ENCODE measurements at regions not wholly inside any gene's neighbourhood (a gene's known extent, or its start where the extent isn't known, plus 50 kb on each side); places are given as distances from the start of the nearest gene placed in this dataset.

GRCh38 chr3:174346141-174346540 is 513.0 kb upstream of the NAALADL2 start:
- H3K4me1 ChIP-seq = no peaks in the 10 kb centered on the region
- no peak overlapping the region for H3K4me3 ChIP-seq
- intact Hi-C loops (cut with DNase I; ENCODE audit: low total_unique reads) = no loop called here
- H3K9me3 ChIP-seq = no peaks in the 10 kb centered on the region
- H3K27me3 ChIP-seq = no peaks in the 10 kb centered on the region
- no peak for TF ChIP-seq CTCF (IDR thresholded peaks at IDR 0.05)
- DNase-seq = no peak
- H3K27ac ChIP-seq = no peak overlapping the region
- H3K36me3 ChIP-seq = no peaks in the 10 kb centered on the region

GRCh38 chr3:174346571-174346970 is 512.6 kb upstream of the NAALADL2 start:
- Histone ChIP-seq H3K27ac (no peak overlapping the region), H3K4me3 (no peak overlapping the region), H3K9me3 (no peaks in the 10 kb centered on the region), H3K36me3 (no peaks in the 10 kb centered on the region), H3K27me3 (no peaks in the 10 kb centered on the region), H3K4me1 (no peaks in the 10 kb centered on the region)
- no peak for DNase-seq
- TF ChIP-seq CTCF (IDR thresholded peaks at IDR 0.05) = no peak
- TF ChIP-seq POLR2A (IDR thresholded peaks at IDR 0.05) = no peak
- intact Hi-C loops (cut with DNase I; ENCODE audit: low total_unique reads) = no loop called here

- TF ChIP-seq POLR2A (IDR thresholded peaks at IDR 0.05) = no peak
- no peak for TF ChIP-seq CTCF (IDR thresholded peaks at IDR 0.05)
- no peaks in the 10 kb centered on the region for H3K27me3 ChIP-seq
- H3K9me3 ChIP-seq = no peaks in the 10 kb centered on the region
- H3K36me3 ChIP-seq = no peaks in the 10 kb centered on the region
- no peak overlapping the region for H3K4me3 ChIP-seq
- H3K27ac ChIP-seq = no peak overlapping the region
- no peaks in the 10 kb centered on the region for H3K4me1 ChIP-seq
- no peak for DNase-seq
- intact Hi-C loops (cut with DNase I; ENCODE audit: low total_unique reads) = no loop called here
Measured at GRCh38 chr3:174347474-174348138, 511.5 kb upstream of the NAALADL2 start.

DNA sequence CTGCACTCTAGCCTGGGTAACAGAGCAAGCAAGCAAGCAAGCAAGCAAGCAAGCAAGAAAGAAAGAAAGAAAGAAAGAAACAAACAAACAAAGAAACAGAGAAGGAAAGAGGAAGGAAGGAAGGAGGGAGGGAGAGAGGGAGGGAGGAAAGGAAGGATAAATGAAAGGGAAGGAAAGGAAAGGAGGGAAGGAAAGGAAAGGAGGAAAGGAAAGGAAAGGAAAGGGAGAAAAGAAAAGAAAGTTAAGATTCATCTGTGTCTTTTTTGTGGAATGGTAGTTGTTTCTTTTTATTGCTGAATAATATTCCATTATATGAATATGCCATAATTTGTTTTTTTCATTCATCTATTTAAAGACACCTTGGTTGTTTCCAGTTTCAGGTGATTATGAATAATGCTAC is 506.9 kb upstream of the NAALADL2 start:
- intact Hi-C loops (cut with DNase I; ENCODE audit: low total_unique reads) = no loop called here
- TF ChIP-seq CTCF (IDR thresholded peaks at IDR 0.05) (no peak), POLR2A (IDR thresholded peaks at IDR 0.05) (no peak)
- no peaks in the 10 kb centered on the region for H3K4me1 ChIP-seq
- H3K36me3 ChIP-seq = no peaks in the 10 kb centered on the region
- no peak overlapping the region for H3K27ac ChIP-seq
- H3K4me3 ChIP-seq = no peak overlapping the region
- H3K27me3 ChIP-seq = no peaks in the 10 kb centered on the region
- DNase-seq = no peak
- H3K9me3 ChIP-seq = no peaks in the 10 kb centered on the region

DNA sequence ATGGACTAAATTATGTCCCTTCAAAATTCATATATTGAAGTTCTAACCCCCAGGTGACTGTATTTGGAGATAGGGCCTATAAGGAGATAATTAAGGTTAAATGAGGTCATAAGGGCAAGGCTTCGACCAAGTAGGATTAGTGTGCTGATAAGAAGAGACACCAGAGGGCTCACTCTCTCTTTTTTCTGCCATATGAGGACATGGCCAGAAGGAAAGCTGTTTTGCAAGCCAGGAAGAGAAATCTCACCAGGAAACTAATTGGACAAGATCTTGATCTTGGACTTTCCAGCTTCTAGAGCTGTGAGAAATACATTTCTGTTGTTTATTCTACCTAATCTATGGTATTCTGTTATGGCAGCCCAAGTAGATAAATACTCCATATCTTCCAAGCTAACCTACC is 503.6 kb upstream of the NAALADL2 start:
- Histone ChIP-seq H3K27me3 (no peaks in the 10 kb centered on the region), H3K9me3 (no peaks in the 10 kb centered on the region), H3K4me1 (no peaks in the 10 kb centered on the region), H3K36me3 (no peaks in the 10 kb centered on the region), H3K4me3 (no peak overlapping the region), H3K27ac (no peak overlapping the region)
- no peak for DNase-seq
- no peak for TF ChIP-seq POLR2A (IDR thresholded peaks at IDR 0.05)
- TF ChIP-seq CTCF (IDR thresholded peaks at IDR 0.05) = no peak
- intact Hi-C loops (cut with DNase I; ENCODE audit: low total_unique reads) = no loop called here
